PC-3 (cell line): ENCODE measurements at regions not wholly inside any gene's neighbourhood (a gene's known extent, or its start where the extent isn't known, plus 50 kb on each side); places are given as distances from the start of the nearest gene placed in this dataset.

ENCODE experiments used
- ATAC-seq: fragments of 200-7000 bp; cut with Tn5 transposase; 2 replicates; pipeline ENCODE4 v1.9.1; 2020; ENCODE audit warnings: mild to moderate bottlenecking, moderate library complexity
- BruUV-seq: library from RNA; stranded (reverse); fragments of 400-500 nt; replicated peaks from 2 replicates; lab custom pipeline; 2021; lab: Mats Ljungman, UMichigan
- CTCF ChIA-PET: fragments of 300-600 bp; sonication (Branson Sonifier 250); formaldehyde crosslinking; loops from one replicate; lab custom pipeline; 2022; ENCODE audit warnings: antibody characterized with exemption; lab: Charles Lee
- POLR2A ChIA-PET: fragments of 300-600 bp; sonication (Branson Sonifier 250); formaldehyde crosslinking; loops from one replicate; lab custom pipeline; 2022; ENCODE audit warnings: antibody characterized with exemption; ENCODE audit not compliant: unreplicated experiment; lab: Charles Lee
- DNase-seq: peaks from one replicate; pipeline ENCODE4 v3.0.0-alpha.2; 2015
- H2AFZ ChIP-seq: fragments of 300-600 bp; sonication (generic); 2 replicates; pipeline ENCODE4 v1.6.0; 2016; ENCODE audit warnings: antibody characterized with exemption, low read length
- H3F3A ChIP-seq: fragments of 300-600 bp; sonication (generic); one replicate; pipeline ENCODE4 v1.6.0; 2017; ENCODE audit warnings: antibody characterized with exemption, low read length, control low read depth, mild to moderate bottlenecking; ENCODE audit not compliant: unreplicated experiment
- H3K27ac ChIP-seq: fragments of 300-600 bp; sonication (generic); 2 replicates; pipeline ENCODE4 v1.5.1; 2016; ENCODE audit warnings: mild to moderate bottlenecking, low read length
- H3K27me3 ChIP-seq: fragments of 300-600 bp; sonication (generic); 2 replicates; pipeline ENCODE4 v1.6.1; 2016; ENCODE audit warnings: low read length, mixed read lengths
- H3K36me3 ChIP-seq: fragments of 300-600 bp; sonication (generic); 2 replicates; pipeline ENCODE4 v1.6.1; 2016; ENCODE audit warnings: low read depth, mixed run types, low read length, mixed read lengths
- H3K4me1 ChIP-seq: fragments of 300-600 bp; sonication (generic); 2 replicates; pipeline ENCODE4 v1.5.1; 2016; ENCODE audit warnings: low read length; ENCODE audit not compliant: insufficient read depth
- H3K4me2 ChIP-seq: fragments of 300-600 bp; sonication (generic); 2 replicates; pipeline ENCODE4 v1.6.0; 2016; ENCODE audit warnings: low read length
- H3K4me3 ChIP-seq: fragments of 300-600 bp; sonication (generic); 2 replicates; pipeline ENCODE4 v1.5.1; 2016; ENCODE audit warnings: mild to moderate bottlenecking, low read length, mixed read lengths
- H3K79me2 ChIP-seq: fragments of 300-600 bp; sonication (generic); 2 replicates; pipeline ENCODE4 v1.6.1; 2017; ENCODE audit warnings: low read length, mixed read lengths
- H3K9ac ChIP-seq: fragments of 300-600 bp; sonication (generic); 2 replicates; pipeline ENCODE4 v1.6.0; 2016; ENCODE audit warnings: mild to moderate bottlenecking, low read length
- H3K9me2 ChIP-seq: fragments of 300-600 bp; sonication (generic); replicated peaks from 2 replicates; pipeline ENCODE4 v1.6.1; 2016; ENCODE audit warnings: mixed run types, low read length, mixed read lengths
- H3K9me3 ChIP-seq: fragments of 300-600 bp; sonication (generic); 2 replicates; pipeline ENCODE4 v1.6.1; 2016; ENCODE audit warnings: low read length, mixed read lengths
- H4K20me1 ChIP-seq: fragments of 300-600 bp; sonication (generic); 2 replicates; pipeline ENCODE4 v1.6.1; 2016; ENCODE audit warnings: low read length, mixed read lengths
- CTCF ChIP-seq: fragments of 300-600 bp; sonication (generic); conservative IDR thresholded peaks from 2 replicates; pipeline ENCODE4 v1.5.1; 2017; ENCODE audit warnings: antibody characterized with exemption, low read depth, mild to moderate bottlenecking, low read length
- EZH2 ChIP-seq: fragments of 300-600 bp; sonication (generic); IDR thresholded peaks from one replicate; pipeline ENCODE4 v1.6.1; 2017; ENCODE audit warnings: antibody characterized with exemption, mild to moderate bottlenecking, low read length; ENCODE audit not compliant: unreplicated experiment
- EZH2phosphoT487 ChIP-seq: fragments of 300-600 bp; sonication (generic); IDR thresholded peaks from 2 replicates; pipeline ENCODE4 v1.6.1; 2018; ENCODE audit warnings: mild to moderate bottlenecking, antibody characterized with exemption, low read length, borderline replicate concordance
- intact Hi-C: fragments of 100-400 bp; cut with micrococcal nuclease; formaldehyde crosslinking; loops from 2 replicates; pipeline ENCODE4 v1.9.0; 2023

- CTCF ChIA-PET = no interaction called here
- POLR2A ChIA-PET = no interaction called here
- DNase-seq (no peak), ATAC-seq (no peak)
- Histone ChIP-seq H3K79me2 (no peaks in the 10 kb centered on the region), H3K4me1 (no peaks in the 10 kb centered on the region), H3K27ac (no peak overlapping the region), H3F3A (no peaks in the 10 kb centered on the region), H3K4me2 (no peak overlapping the region), H3K9ac (no peak overlapping the region), H2AFZ (no peak overlapping the region), H3K9me3 (no peaks in the 10 kb centered on the region), H3K4me3 (no peak overlapping the region), H3K36me3 (no peaks in the 10 kb centered on the region), H4K20me1 (no peaks in the 10 kb centered on the region), H3K9me2 (no peaks in the 10 kb centered on the region), H3K27me3 (0 out of 2 replicates have a peak, but pooled peaks cover 3% of the 10 kb centered on the region)
- intact Hi-C loops = no loop called here
- no TSS peak for BruUV-seq
- no peak for TF ChIP-seq EZH2phosphoT487
Observed at GRCh38 chr5:67619235-67619634, 422.6 kb upstream of the CD180 start.

- no peak for ATAC-seq
- POLR2A ChIA-PET = no interaction called here
- Histone ChIP-seq H4K20me1 (no peaks in the 10 kb centered on the region), H3K79me2 (no peaks in the 10 kb centered on the region), H3K4me1 (no peaks in the 10 kb centered on the region), H3F3A (no peaks in the 10 kb centered on the region), H3K9ac (no peak overlapping the region), H2AFZ (no peak overlapping the region), H3K27ac (no peak overlapping the region), H3K4me2 (no peak overlapping the region), H3K27me3 (peaks cover 10% of the 10 kb centered on the region), H3K9me3 (no peaks in the 10 kb centered on the region), H3K9me2 (no peaks in the 10 kb centered on the region), H3K36me3 (no peaks in the 10 kb centered on the region), H3K4me3 (no peak overlapping the region)
- TF ChIP-seq EZH2phosphoT487 = no peak
- no peak for TF ChIP-seq CTCF
- no peak for TF ChIP-seq EZH2
- no peak for DNase-seq
- intact Hi-C loops = no loop called here
- CTCF ChIA-PET = no interaction called here
- no TSS peak for BruUV-seq
Observed at GRCh38 chr5:67617051-67617450, 420.5 kb upstream of the CD180 start.

GRCh38 chr5:67612961-67613360, 416.4 kb upstream of the CD180 start:
- H3K4me3 ChIP-seq = no peak overlapping the region
- no TSS peak for BruUV-seq
- ChIA-PET CTCF (no interaction called here), POLR2A (no interaction called here)
- intact Hi-C loops = no loop called here
- no peak for DNase-seq
- ATAC-seq = no peak
- H3F3A ChIP-seq = no peaks in the 10 kb centered on the region
- no peak overlapping the region for H3K27ac ChIP-seq
- no peak overlapping the region for H3K4me2 ChIP-seq
- H3K9ac ChIP-seq = no peak overlapping the region
- no peaks in the 10 kb centered on the region for H3K4me1 ChIP-seq
- H3K36me3 ChIP-seq = no peaks in the 10 kb centered on the region
- TF ChIP-seq EZH2 = no peak
- TF ChIP-seq EZH2phosphoT487 = no peak
- no peak for TF ChIP-seq CTCF
- H4K20me1 ChIP-seq = no peaks in the 10 kb centered on the region
- no peaks in the 10 kb centered on the region for H3K9me2 ChIP-seq
- H2AFZ ChIP-seq = no peak overlapping the region
- peaks cover 38% of the 10 kb centered on the region for H3K27me3 ChIP-seq
- no peaks in the 10 kb centered on the region for H3K79me2 ChIP-seq
- H3K9me3 ChIP-seq = no peaks in the 10 kb centered on the region
